ENCODE measurements at regions not wholly inside any gene's neighbourhood (a gene's known extent, or its start where the extent isn't known, plus 50 kb on each side); places are given as distances from the start of the nearest gene placed in this dataset.

DNA sequence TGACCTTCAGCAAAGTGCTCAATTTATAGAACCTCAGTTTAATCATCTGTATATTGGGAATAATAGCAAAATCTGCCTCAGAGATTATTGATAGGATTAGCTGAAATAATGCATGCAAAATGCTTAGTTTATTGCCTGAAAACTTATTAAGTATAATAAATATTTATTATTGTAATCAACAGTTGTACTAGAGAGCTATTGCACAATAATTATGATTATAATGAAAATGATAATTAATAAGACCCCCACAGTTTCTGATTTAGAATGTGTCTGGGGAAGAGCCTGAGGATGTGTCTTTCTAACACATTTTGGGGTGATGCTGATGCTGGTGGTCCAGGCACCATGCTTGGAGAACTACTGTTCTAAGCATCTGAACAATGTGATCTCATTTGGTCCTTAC lies 419.6 kb downstream of the NPIPA7 start:
- no peak for DNase-seq

GRCh38 chr16:16805809-16806208 lies 426.9 kb downstream of the NPIPA7 start:
- DNase-seq: no peak

DNA sequence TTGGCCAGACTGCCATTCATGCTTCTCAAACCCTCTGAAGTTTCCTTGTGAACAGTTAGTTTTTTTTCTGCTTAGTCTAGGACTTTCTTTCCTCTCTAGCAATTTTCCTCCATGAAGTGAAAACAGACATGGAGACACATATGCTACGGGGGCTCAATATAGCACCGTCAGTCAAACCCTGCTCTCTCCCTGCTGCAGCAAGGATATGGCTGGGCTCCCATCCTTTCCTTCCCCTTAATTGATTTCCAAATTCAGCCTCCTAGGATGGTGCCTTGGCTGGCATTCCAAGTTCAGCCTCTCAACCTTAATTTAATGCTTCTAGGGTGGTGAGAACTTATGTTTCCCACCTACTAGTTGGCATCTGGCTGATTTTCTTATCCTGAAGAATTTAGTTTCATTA lies 436.7 kb downstream of the NPIPA7 start:
- DNase-seq: no peak

- no peak for DNase-seq
Observed at GRCh38 chr16:16817196-16817595, 438.3 kb downstream of the NPIPA7 start.

- DNase-seq: no peak
Observed at GRCh38 chr16:16821261-16821660, 442.3 kb downstream of the NPIPA7 start.

DNA sequence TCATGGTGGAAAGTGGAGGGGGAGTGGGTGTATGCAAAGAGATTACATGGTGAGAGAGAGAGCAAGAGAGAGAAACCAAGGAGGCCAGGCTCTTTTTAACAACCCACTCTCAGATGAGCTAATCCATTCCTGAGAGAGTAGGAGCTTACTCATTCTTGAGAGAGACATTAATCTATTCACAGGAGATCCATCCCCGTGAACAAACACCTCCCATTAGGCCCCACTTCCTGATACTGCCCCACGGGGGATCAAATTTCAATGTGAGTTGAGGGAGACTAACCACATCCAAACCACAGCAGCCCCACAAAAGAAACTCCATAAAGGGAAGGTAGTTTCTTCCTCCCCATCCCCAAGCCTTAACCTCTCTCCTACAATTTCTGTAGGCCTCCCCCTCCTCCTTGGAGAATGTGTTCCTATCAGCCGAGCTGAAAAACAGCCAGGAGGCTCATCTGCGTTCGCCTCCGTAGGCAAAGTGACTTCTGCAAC lies 450.0 kb downstream of the NPIPA7 start:
- DNase-seq: peak; percentile 10

DNA sequence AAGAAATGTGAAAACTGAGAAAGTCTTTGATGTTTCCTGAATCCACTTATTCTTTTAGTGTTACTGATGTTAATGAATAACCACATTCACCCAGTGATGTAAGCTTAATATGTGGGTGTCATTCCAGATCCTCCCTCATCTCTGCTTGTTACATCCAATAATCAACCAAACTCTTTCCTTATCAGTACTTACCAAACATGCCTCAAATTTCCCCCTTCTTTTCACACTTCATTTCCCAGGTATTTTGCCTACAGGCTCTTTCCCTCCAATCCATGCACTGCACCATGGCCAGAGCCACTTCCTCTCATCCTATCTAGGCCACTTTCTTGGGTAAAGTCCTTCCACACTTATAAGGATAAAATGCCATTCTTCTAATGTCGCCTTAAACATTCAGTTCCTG lies 451.5 kb downstream of the NPIPA7 start:
- no peak for DNase-seq

DNA sequence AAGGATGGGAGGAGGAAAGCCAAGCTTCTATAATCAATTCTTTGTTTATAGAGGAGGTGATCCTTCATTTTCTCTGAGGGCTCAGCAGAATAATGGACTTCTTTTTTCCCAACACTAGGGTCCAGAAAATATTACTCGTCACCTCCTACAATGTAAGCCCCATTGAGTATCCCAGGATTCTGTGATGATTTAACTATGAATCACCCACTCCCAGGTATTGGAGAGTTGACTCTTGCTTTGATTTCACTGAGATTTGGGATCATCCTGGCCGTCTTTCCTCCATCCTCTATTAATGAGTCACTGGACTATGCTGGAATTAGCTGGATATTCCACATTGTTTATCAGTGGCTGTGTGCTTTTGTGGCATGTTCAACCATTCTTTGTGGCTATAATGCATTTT lies 452.0 kb downstream of the NPIPA7 start:
- DNase-seq: no peak

DNA sequence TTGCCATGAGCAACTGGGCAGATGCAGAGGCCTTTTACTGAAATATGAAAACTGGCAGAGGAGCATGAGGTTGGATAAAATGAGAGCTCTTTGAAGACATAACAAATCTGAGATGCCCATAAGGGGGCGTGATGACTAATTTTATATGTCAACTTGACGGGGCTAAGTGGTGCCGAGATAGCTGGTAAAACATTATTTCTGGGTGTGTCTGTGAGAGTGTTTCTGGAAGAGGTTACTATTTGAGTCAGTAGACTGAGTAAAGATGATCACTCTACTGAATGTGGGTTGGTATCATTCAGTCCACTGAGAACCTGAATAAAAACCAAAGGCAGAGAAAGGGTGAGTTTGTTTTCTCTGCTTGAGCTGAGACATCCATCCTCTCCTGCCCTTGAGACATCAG lies 454.2 kb downstream of the NPIPA7 start:
- DNase-seq: no peak

- DNase-seq: no peak
Observed at GRCh38 chr16:16850274-16850673, 471.3 kb downstream of the NPIPA7 start.

GRCh38 chr16:16857012-16857411 lies 478.1 kb downstream of the NPIPA7 start:
- DNase-seq: no peak

DNA sequence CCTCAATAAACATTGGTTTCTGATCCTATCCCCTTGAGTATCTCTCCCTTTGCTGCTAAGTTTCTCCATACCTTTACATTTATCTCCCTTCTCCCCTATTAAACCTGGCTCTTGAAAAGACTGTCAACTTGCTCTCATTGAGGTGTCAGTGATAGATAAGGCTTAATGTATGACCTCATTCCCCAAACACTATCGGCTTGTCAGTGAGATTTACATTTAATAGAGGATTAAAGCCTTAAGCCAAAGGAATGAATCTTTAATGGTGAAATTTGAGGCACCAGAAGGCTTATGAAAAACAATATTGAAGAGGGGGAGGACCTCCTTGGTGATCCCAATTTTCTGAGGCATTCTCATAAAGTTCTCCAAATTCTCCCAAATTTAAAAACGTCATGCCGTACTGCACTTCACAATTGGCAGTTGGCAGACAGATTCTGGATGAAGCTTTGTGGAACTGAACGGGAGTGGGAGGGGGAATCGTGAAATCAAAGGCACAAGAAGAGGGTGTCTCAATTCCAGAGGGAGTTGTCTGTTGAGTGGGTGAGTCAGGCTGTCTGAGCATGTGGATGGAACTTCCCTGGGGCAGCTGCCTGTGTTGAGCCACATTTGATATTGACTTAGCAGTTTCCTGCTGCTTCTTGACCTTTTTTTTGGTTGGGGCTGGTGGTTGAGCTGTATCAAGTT lies 478.8 kb downstream of the NPIPA7 start:
- peak; percentile 32 for DNase-seq

DNA sequence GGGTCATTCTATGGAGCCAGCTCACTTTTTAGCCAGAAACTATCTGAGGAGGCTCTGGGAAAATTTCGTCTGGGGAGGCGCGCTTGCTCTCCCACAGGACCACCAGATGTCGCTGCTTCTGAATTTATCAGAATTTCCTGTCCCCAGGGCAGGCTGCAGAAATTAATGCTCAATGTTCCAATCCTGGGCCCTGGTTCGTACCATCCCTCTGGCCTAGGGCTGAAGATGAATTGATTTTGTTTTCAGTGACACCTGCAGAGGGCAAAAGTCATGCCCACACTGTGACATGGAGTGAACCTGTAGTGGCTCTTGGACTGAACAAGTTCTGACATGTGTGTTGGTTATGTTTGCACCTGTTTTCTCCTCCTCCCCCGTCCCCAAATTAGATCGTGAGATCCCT lies 482.6 kb downstream of the NPIPA7 start:
- peak; percentile 77 for DNase-seq

GRCh38 chr16:16863672-16864071 lies 484.7 kb downstream of the NPIPA7 start:
- no peak for DNase-seq

DNA sequence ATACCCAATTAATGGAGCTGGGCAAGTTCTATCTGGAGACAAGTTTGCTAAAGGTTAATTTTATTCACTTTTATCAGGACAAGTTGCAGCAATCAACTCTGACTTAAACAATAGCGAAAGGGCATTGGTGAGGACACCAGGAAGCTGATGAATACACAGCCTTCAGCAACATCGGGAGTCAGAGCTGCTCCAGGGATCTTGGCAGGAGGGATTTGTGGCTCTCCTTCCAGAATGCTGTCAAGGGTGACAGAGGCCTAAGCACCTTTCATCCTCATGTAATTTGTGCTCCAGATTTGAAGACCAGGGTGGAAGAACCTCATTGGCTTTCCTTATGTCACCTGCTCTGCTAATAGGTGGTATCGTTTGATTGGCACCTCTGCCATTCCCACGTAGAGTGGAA lies 485.6 kb downstream of the NPIPA7 start:
- DNase-seq: no peak

DNA sequence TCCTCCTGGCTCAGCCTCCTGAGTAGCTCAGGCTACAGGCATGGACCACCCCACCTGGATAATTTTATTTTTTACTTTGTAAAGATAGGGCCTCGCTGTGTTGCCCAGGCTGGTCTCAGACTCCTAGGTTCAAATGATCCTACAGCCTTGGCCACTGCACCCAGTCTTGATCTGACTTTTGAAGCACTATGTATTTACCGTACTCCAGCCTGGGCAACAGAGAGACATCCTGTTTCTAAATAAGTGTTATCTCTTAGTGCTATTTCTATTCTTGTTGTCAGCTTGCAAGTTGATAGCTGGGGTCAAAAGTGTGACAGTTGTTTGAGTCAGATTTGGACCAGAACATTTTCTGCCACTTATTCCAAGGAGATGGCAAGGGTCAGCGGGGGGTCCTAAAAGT lies 486.4 kb downstream of the NPIPA7 start:
- DNase-seq: no peak

DNA sequence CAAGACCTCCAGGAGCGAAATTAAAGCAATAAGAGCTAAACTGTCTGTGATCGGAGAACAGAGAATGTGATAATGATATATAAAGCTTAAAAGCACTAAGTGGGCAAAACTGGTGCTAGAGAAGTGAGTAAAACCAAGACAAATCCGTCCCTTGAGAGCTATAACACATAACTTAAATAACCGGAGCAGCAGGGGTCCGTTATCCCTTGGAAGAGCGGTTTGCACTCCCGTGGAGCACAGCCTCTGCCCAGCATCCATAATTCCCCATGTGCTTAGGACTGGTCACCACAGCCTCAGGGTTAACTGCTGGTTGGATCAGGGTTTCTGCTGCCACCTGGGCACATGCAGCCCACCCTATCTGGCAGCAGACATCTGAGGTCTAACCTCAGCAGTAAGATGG lies 489.0 kb downstream of the NPIPA7 start:
- DNase-seq: no peak

- no peak for DNase-seq
Observed at GRCh38 chr16:16868727-16869126, 489.8 kb downstream of the NPIPA7 start.

DNA sequence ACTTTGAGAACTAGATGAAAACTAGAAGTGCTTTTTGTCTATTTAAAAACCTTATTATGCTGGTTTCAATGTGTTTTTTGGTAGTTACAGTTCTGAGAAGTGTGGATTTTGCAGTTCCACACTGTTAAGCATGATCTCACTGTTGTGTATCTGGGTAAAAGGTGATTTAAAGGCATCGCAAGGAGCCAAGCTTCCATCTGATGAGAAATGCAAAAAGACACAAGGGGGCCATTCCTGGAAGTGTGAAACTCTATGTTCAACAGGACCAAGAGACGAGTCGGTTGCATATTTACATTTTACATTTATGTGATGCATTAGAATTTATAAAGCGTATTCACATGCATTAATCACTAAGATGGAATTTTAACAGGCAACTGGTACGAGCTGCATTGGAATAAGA lies 490.8 kb downstream of the NPIPA7 start:
- no peak for DNase-seq

DNA sequence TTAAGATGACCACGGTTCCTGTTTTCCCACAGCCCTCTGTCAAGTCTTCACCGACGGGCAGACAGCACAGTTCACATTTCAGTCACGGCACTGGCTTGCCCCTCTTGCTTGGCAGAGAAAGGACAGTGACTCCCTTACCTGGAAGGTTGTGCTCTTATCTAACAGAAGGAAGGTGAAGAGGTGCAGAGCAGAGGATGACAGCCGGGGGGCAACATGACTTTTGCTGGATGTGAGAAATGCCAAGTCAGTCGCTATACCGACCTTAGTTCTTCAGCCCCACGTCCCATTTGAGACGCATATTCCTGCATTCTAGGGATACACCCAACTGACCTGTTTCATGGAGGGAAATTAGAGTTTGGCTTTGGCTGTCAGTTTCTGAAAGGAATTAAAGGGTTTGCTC lies 492.3 kb downstream of the NPIPA7 start:
- no peak for DNase-seq

DNA sequence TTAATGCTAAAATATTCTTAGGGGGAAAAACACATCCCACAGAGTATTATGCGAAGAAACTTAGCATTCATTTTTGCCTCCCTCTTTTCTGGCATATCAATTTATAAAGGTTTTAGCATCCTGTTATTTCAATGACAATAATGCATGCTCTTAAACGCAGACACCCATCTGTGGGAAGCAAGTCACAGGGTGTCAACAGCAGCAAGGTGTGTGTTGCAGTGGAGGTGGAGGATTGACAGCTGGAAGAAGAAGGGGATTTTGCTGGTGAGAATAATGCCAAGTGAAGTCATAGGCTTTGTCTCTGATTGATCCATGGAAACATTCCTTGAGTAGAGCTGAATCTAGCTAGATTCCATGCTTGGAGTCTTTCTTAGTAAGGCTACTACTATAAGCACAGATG lies 498.1 kb downstream of the NPIPA7 start:
- DNase-seq: no peak

DNA sequence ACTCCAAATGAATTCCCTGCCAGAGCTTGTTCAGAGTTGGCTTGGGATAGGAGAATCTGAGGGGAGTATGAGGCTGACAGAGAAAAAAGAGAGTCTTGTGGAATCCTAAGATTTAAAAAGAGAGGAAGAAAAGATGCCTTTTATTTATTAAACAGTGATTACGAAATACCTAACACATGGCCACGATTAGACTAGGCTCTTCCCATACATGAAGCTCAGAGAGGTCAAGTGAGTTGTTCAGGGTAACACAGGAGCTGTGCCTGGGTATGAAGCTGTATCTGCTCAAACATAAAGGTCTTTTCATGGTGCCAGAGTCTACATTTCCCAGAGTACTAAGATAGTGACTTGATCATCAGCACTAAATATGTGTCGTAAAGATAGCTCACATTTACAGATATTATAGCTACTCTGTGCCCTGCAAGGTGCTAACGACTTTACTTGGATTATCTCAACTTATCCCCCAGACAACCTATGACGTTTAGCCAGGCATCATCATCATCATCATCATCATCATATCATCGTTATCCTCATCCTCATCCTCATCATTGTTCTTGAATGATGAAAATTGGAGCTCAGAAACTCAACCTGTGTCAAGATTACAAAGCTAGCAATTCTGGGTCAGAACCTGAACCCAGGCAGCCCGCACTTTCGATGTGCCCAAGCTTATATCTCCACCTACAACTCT lies 500.8 kb downstream of the NPIPA7 start:
- DNase-seq: no peak

GRCh38 chr16:16881814-16882213 lies 502.9 kb downstream of the NPIPA7 start:
- no peak for DNase-seq

GRCh38 chr16:16882766-16883165 lies 503.8 kb downstream of the NPIPA7 start:
- DNase-seq: peak; percentile 10

GRCh38 chr16:16884451-16884850 lies 505.5 kb downstream of the NPIPA7 start:
- no peak for DNase-seq

Data from NCI-H82 (cell line).